SK-N-MC (cell line): ENCODE measurements at regions not wholly inside any gene's neighbourhood (a gene's known extent, or its start where the extent isn't known, plus 50 kb on each side); places are given as distances from the start of the nearest gene placed in this dataset.

Experiments
- DNase-seq: peaks from one replicate; pipeline ENCODE4 v3.0.0-alpha.2; 2011; ENCODE audit warnings: low read depth, low spot score
- H3K27ac ChIP-seq: fragments of 200-600 bp; sonication (generic); 2 replicates; pipeline ENCODE4 v1.5.1; 2016; ENCODE audit warnings: mixed run types
- H3K36me3 ChIP-seq: fragments of 200-600 bp; sonication (generic); 2 replicates; pipeline ENCODE4 v1.6.1; 2017; ENCODE audit warnings: antibody characterized with exemption, low read length, mixed read lengths; ENCODE audit not compliant: insufficient read depth
- H3K4me3 ChIP-seq: fragments of 200-600 bp; sonication (generic); 2 replicates; pipeline ENCODE4 v1.5.1; 2016
- H3K9ac ChIP-seq: fragments of 200-600 bp; sonication (generic); 2 replicates; pipeline ENCODE4 v1.8.0; 2017; ENCODE audit warnings: mixed run types, mixed read lengths; ENCODE audit not compliant: insufficient read length
- H3K9me3 ChIP-seq: fragments of 200-600 bp; sonication (generic); 2 replicates; pipeline ENCODE4 v1.6.1; 2017; ENCODE audit warnings: low read depth, mild to moderate bottlenecking, antibody characterized with exemption, low read length, moderate library complexity, mixed read lengths
- EZH2 ChIP-seq: fragments of 200-600 bp; sonication (generic); IDR thresholded peaks from one replicate; pipeline ENCODE4 v1.6.1; 2017; ENCODE audit warnings: antibody characterized with exemption
- FOXP2 ChIP-seq: optimal IDR thresholded peaks from 2 replicates; pipeline ENCODE3; 2011; ENCODE audit warnings: mild to moderate bottlenecking, moderate library complexity; ENCODE audit not compliant: insufficient read depth; ENCODE audit errors: extremely low read length, control extremely low read depth
- POLR2AphosphoS5 ChIP-seq: IDR thresholded peaks from 2 replicates; pipeline ENCODE4 v1.6.1; 2012; ENCODE audit warnings: mild to moderate bottlenecking, low read depth, low read length, borderline replicate concordance

- no peak for DNase-seq
- H3K27ac ChIP-seq = no peak overlapping the region
- H3K9me3 ChIP-seq = no peaks in the 10 kb centered on the region
- TF ChIP-seq EZH2 (no peak), FOXP2 (no peak), POLR2AphosphoS5 (no peak)
- H3K4me3 ChIP-seq = no peak overlapping the region
- H3K9ac ChIP-seq = no peak overlapping the region
- H3K36me3 ChIP-seq = no peaks in the 10 kb centered on the region
Measured at GRCh38 chr18:5091741-5092140, 105.3 kb downstream of the AKAIN1 start.

- no peaks in the 10 kb centered on the region for H3K9me3 ChIP-seq
- H3K9ac ChIP-seq = no peak overlapping the region
- TF ChIP-seq FOXP2 (no peak), EZH2 (no peak)
- no peak for DNase-seq
- no peaks in the 10 kb centered on the region for H3K36me3 ChIP-seq
- H3K4me3 ChIP-seq = no peak overlapping the region
- no peak overlapping the region for H3K27ac ChIP-seq
Measured at GRCh38 chr18:5075297-5075696, 121.8 kb downstream of the AKAIN1 start.

- no peaks in the 10 kb centered on the region for H3K36me3 ChIP-seq
- no peak for TF ChIP-seq EZH2
- TF ChIP-seq FOXP2 = no peak
- no peak for TF ChIP-seq POLR2AphosphoS5
- H3K27ac ChIP-seq = no peak overlapping the region
- no peak for DNase-seq
- H3K9ac ChIP-seq = no peak overlapping the region
- no peak overlapping the region for H3K4me3 ChIP-seq
- H3K9me3 ChIP-seq = no peaks in the 10 kb centered on the region
Measured at GRCh38 chr18:5073026-5073944, 123.8 kb downstream of the AKAIN1 start.

GRCh38 chr18:5068851-5069250 lies 128.2 kb downstream of the AKAIN1 start:
- H3K27ac ChIP-seq = no peak overlapping the region
- no peak for DNase-seq

GRCh38 chr18:5066380-5066977 lies 130.6 kb downstream of the AKAIN1 start:
- H3K4me3 ChIP-seq = no peak overlapping the region
- DNase-seq = no peak
- TF ChIP-seq FOXP2 (no peak), POLR2AphosphoS5 (no peak), EZH2 (no peak)
- H3K36me3 ChIP-seq = no peaks in the 10 kb centered on the region
- no peak overlapping the region for H3K27ac ChIP-seq
- no peak overlapping the region for H3K9ac ChIP-seq
- H3K9me3 ChIP-seq = no peaks in the 10 kb centered on the region

More at GRCh38 chr18:5068851-5069250, 128.2 kb downstream of the AKAIN1 start:
- Histone ChIP-seq H3K4me3 (no peak overlapping the region), H3K9ac (no peak overlapping the region), H3K9me3 (no peaks in the 10 kb centered on the region), H3K36me3 (no peaks in the 10 kb centered on the region)
- TF ChIP-seq EZH2 = no peak
- TF ChIP-seq FOXP2 = no peak
- no peak for TF ChIP-seq POLR2AphosphoS5

GRCh38 chr18:5065615-5066014 lies 131.4 kb downstream of the AKAIN1 start:
- Histone ChIP-seq H3K27ac (0 out of 2 replicates have a peak overlapping the region, but pooled peaks have one; percentile 36), H3K4me3 (no peak overlapping the region), H3K9ac (no peak overlapping the region), H3K9me3 (no peaks in the 10 kb centered on the region), H3K36me3 (no peaks in the 10 kb centered on the region)
- DNase-seq = no peak
- TF ChIP-seq FOXP2 (no peak), EZH2 (no peak), POLR2AphosphoS5 (no peak)

- no peak for TF ChIP-seq EZH2
- TF ChIP-seq FOXP2 = no peak
- no peak for TF ChIP-seq POLR2AphosphoS5
- H3K9ac ChIP-seq = no peak overlapping the region
- H3K27ac ChIP-seq = peak overlapping the region; percentile 36; the same call in 1 of the 2 replicates
- DNase-seq = peak; percentile 59
- H3K4me3 ChIP-seq = no peak overlapping the region
- H3K36me3 ChIP-seq = no peaks in the 10 kb centered on the region
- no peaks in the 10 kb centered on the region for H3K9me3 ChIP-seq
Measured at GRCh38 chr18:5064841-5065370, 132.2 kb downstream of the AKAIN1 start.

- H3K27ac ChIP-seq = no peak overlapping the region
- H3K36me3 ChIP-seq = no peaks in the 10 kb centered on the region
- no peak for DNase-seq
- H3K4me3 ChIP-seq = no peak overlapping the region
- H3K9ac ChIP-seq = no peak overlapping the region
- TF ChIP-seq POLR2AphosphoS5 = no peak
- no peak for TF ChIP-seq EZH2
- H3K9me3 ChIP-seq = no peaks in the 10 kb centered on the region
Measured at GRCh38 chr18:5061785-5062184, 135.3 kb downstream of the AKAIN1 start.

- Histone ChIP-seq H3K36me3 (no peaks in the 10 kb centered on the region), H3K27ac (peak overlapping the region; percentile 98; the same call in 1 of the 2 replicates), H3K9ac (no peak overlapping the region), H3K9me3 (no peaks in the 10 kb centered on the region), H3K4me3 (no peak overlapping the region)
- DNase-seq = no peak
- no peak for TF ChIP-seq EZH2
- TF ChIP-seq POLR2AphosphoS5 = no peak
- no peak for TF ChIP-seq FOXP2
Measured at GRCh38 chr18:5060543-5060942, 136.5 kb downstream of the AKAIN1 start.
